Progenitor cell of endocrine pancreas (in vitro differentiated cells): ENCODE measurements at regions not wholly inside any gene's neighbourhood (a gene's known extent, or its start where the extent isn't known, plus 50 kb on each side); places are given as distances from the start of the nearest gene placed in this dataset.

Source experiments
- DNase-seq: peaks from one replicate; pipeline ENCODE4 v3.0.0; 2021; ENCODE audit warnings: low spot score; ENCODE audit not compliant: unreplicated experiment
- H3K27ac Mint-ChIP-seq: 2 replicates; pipeline ENCODE4 v1.8.0; 2021; ENCODE audit warnings: mild to moderate bottlenecking, moderate library complexity, mixed read lengths
- H3K27me3 Mint-ChIP-seq: 2 replicates; pipeline ENCODE4 v1.8.0; 2021; ENCODE audit warnings: mixed read lengths
- H3K36me3 Mint-ChIP-seq: 2 replicates; pipeline ENCODE4 v1.8.0; 2022; ENCODE audit warnings: mixed read lengths; ENCODE audit not compliant: insufficient read depth
- H3K4me1 Mint-ChIP-seq: 2 replicates; pipeline ENCODE4 v1.8.0; 2021; ENCODE audit warnings: low read depth, mixed read lengths
- H3K4me3 Mint-ChIP-seq: 2 replicates; pipeline ENCODE4 v1.8.0; 2021; ENCODE audit warnings: low read depth, mild to moderate bottlenecking, moderate library complexity, mixed read lengths
- H3K9me3 Mint-ChIP-seq: 2 replicates; pipeline ENCODE4 v1.8.0; 2021; ENCODE audit warnings: low read depth, mixed read lengths
- TF ChIP-seq, protein P1 (sequence below): fragments of 200-600 bp; sonication (generic); IDR thresholded peaks from one replicate; pipeline ENCODE4 v1.5.0; 2021; ENCODE audit warnings: antibody characterized with exemption, mild to moderate bottlenecking; ENCODE audit not compliant: unreplicated experiment

DNA sequence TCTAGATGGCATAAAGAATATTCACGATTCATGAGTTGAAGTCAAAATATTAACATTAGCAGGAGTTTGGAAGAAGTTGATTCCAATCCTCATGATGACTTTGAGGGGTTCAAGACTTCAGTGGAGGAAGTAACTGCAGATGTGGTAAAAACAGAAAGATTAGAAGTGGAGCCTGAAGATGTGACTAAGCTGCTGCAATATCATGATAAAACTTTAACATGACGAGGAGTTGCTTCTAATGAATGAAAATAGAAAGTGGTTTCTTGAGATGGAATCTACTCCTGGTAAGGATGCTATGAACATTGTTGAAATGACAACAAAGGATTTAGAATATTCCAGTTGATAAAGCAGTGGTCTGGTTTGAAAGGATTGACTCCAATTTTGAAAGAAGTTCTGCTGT, 70.1 kb upstream of the TMLHE start:
- H3K9me3 Mint-ChIP-seq: peaks cover 33% of the 10 kb centered on the region

DNA sequence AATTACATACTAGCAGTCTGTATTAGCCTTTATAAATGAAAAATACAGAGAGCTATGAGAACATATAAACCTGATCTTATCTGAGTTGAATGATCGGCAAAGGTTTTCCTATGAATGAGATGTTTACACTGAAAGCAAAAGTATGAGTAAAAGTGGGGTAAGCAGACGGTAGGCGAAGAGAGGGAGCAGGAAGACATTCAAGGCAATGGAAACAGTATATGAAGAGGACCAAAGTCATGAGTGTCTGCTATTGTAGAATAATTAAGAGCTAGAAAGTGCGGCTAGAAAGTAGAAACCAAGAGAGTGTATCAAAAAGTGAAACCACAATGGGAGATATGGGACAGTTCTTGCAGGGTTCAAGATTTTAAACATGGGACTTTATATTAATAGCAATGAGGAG, 67.0 kb upstream of the TMLHE start:
- DNase-seq: no peak
- TF ChIP-seq, protein P1, sequence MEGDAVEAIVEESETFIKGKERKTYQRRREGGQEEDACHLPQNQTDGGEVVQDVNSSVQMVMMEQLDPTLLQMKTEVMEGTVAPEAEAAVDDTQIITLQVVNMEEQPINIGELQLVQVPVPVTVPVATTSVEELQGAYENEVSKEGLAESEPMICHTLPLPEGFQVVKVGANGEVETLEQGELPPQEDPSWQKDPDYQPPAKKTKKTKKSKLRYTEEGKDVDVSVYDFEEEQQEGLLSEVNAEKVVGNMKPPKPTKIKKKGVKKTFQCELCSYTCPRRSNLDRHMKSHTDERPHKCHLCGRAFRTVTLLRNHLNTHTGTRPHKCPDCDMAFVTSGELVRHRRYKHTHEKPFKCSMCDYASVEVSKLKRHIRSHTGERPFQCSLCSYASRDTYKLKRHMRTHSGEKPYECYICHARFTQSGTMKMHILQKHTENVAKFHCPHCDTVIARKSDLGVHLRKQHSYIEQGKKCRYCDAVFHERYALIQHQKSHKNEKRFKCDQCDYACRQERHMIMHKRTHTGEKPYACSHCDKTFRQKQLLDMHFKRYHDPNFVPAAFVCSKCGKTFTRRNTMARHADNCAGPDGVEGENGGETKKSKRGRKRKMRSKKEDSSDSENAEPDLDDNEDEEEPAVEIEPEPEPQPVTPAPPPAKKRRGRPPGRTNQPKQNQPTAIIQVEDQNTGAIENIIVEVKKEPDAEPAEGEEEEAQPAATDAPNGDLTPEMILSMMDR: no peak
- H3K4me3 Mint-ChIP-seq: no peak overlapping the region
- no peaks in the 10 kb centered on the region for H3K36me3 Mint-ChIP-seq
- H3K27ac Mint-ChIP-seq: no peak overlapping the region
- H3K9me3 Mint-ChIP-seq: peaks cover 28% of the 10 kb centered on the region
- no peaks in the 10 kb centered on the region for H3K27me3 Mint-ChIP-seq
- H3K4me1 Mint-ChIP-seq: no peaks in the 10 kb centered on the region

More for the DNA sequence above, 70.1 kb upstream of the TMLHE start:
- TF ChIP-seq, protein P1: no peak
- no peak for DNase-seq
- H3K27ac Mint-ChIP-seq: no peak overlapping the region
- H3K4me3 Mint-ChIP-seq: no peak overlapping the region
- H3K4me1 Mint-ChIP-seq: no peaks in the 10 kb centered on the region
- H3K36me3 Mint-ChIP-seq: no peaks in the 10 kb centered on the region
- no peaks in the 10 kb centered on the region for H3K27me3 Mint-ChIP-seq

DNA sequence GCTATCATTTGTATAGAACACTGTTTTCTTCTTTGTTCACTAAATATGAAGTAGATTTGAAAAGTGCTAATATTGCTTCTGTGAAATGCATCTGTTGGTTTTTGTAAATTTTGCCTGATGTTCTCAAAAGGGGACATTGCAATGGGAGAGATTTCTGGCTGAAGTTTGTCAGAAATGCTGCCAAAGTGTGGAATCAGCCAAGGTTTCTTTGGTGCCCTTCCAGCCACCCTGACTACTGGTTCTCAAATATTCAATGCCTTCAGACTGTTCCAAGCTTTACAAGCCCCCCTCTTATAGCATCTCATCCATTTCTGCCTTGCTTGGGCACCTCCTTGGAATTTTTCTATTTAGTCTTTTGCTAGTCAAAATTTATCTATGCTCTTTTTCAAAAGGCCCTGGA, 60.6 kb upstream of the TMLHE start:
- no peak overlapping the region for H3K27ac Mint-ChIP-seq
- DNase-seq: no peak
- peaks cover 14% of the 10 kb centered on the region for H3K9me3 Mint-ChIP-seq
- H3K36me3 Mint-ChIP-seq: no peaks in the 10 kb centered on the region
- no peaks in the 10 kb centered on the region for H3K4me1 Mint-ChIP-seq
- TF ChIP-seq, protein P1: no peak
- H3K27me3 Mint-ChIP-seq: no peaks in the 10 kb centered on the region
- H3K4me3 Mint-ChIP-seq: no peak overlapping the region

DNA sequence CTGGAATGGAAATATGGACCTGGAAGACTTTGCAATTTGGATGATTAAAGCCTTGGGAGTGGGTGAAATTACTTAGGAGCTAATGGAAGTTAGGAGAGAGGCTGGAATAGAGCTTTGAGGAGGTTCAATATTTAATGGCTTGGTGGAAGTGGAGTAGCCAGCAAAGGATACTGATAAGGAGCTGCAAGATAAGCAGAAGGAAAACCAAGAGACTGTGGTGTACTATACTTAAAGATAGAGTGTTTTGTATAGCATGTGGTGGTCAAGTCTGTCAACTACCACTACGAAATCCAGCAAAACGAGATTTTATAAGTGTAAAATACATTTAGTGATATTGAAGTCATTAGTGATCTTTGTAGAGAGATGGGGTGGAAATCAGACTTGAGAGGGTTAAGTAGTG, 54.0 kb upstream of the TMLHE start:
- Mint-ChIP-seq H3K36me3 (no peaks in the 10 kb centered on the region), H3K27me3 (no peaks in the 10 kb centered on the region), H3K27ac (no peak overlapping the region), H3K4me3 (no peak overlapping the region), H3K4me1 (no peaks in the 10 kb centered on the region), H3K9me3 (peaks cover 27% of the 10 kb centered on the region)
- DNase-seq: no peak
- TF ChIP-seq, protein P1: no peak
